Left ventricle myocardium inferior (tissue), 1 donor: ENCODE measurements at regions not wholly inside any gene's neighbourhood (a gene's known extent, or its start where the extent isn't known, plus 50 kb on each side); places are given as distances from the start of the nearest gene placed in this dataset.

Source experiments
- DNase-seq: peaks from one replicate; pipeline ENCODE4 v3.0.0-alpha.2; 2020
- H3K27ac ChIP-seq: fragments of 200-600 bp; replicated peaks from 2 replicates; pipeline ENCODE4 v1.8.0; 2021
- H3K27me3 ChIP-seq: fragments of 200-600 bp; 2 replicates; pipeline ENCODE4 v1.8.0; 2021; ENCODE audit warnings: low read depth
- H3K36me3 ChIP-seq: fragments of 200-600 bp; 2 replicates; pipeline ENCODE4 v1.8.0; 2021
- H3K4me1 ChIP-seq: fragments of 200-600 bp; 2 replicates; pipeline ENCODE4 v1.8.0; 2021
- H3K4me3 ChIP-seq: fragments of 200-600 bp; 2 replicates; pipeline ENCODE4 v1.8.0; 2021; ENCODE audit warnings: mild to moderate bottlenecking, moderate library complexity
- H3K9me3 ChIP-seq: fragments of 200-600 bp; replicated peaks from 2 replicates; pipeline ENCODE4 v1.8.0; 2021
- intact Hi-C: fragments of 100-400 bp; cut with micrococcal nuclease; formaldehyde crosslinking; loops from one replicate; pipeline ENCODE4 v1.11.0; 2022
- TF ChIP-seq, protein P1 (sequence below): fragments of 200-600 bp; IDR thresholded peaks from 2 replicates; pipeline ENCODE4 v1.8.0; 2021; ENCODE audit warnings: antibody characterized with exemption, mild to moderate bottlenecking, borderline replicate concordance
- donor health status: DM: no; HTN: yes; CAD: no; lungs with severe emphysema.

DNA sequence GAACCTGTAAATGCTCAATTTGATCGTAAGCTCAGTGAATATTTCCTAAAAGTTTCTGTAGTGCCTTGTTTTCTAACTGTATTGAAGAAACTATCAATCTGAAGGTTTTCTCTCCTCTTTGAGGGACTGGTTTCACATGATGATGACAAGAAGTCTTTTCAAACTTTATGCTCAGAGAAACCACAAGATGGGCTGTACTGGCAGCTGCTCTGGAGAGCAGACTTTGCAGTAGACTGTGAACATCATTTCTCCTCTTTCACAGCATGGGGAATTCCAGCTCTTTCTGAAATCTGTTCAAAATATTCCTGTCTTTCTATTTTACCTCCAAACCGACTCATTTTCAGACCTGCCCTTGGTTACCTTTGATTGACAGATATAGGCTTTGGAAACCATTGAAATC, 194.4 kb downstream of the IZUMO3 start:
- Histone ChIP-seq H3K27me3 (no peaks in the 10 kb centered on the region), H3K36me3 (no peaks in the 10 kb centered on the region), H3K4me3 (no peak overlapping the region), H3K27ac (no peak overlapping the region), H3K9me3 (peaks cover 5% of the 10 kb centered on the region), H3K4me1 (no peaks in the 10 kb centered on the region)
- TF ChIP-seq, protein P1, sequence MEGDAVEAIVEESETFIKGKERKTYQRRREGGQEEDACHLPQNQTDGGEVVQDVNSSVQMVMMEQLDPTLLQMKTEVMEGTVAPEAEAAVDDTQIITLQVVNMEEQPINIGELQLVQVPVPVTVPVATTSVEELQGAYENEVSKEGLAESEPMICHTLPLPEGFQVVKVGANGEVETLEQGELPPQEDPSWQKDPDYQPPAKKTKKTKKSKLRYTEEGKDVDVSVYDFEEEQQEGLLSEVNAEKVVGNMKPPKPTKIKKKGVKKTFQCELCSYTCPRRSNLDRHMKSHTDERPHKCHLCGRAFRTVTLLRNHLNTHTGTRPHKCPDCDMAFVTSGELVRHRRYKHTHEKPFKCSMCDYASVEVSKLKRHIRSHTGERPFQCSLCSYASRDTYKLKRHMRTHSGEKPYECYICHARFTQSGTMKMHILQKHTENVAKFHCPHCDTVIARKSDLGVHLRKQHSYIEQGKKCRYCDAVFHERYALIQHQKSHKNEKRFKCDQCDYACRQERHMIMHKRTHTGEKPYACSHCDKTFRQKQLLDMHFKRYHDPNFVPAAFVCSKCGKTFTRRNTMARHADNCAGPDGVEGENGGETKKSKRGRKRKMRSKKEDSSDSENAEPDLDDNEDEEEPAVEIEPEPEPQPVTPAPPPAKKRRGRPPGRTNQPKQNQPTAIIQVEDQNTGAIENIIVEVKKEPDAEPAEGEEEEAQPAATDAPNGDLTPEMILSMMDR = no peak
- intact Hi-C loops = no loop called here
- no peak for DNase-seq

DNA sequence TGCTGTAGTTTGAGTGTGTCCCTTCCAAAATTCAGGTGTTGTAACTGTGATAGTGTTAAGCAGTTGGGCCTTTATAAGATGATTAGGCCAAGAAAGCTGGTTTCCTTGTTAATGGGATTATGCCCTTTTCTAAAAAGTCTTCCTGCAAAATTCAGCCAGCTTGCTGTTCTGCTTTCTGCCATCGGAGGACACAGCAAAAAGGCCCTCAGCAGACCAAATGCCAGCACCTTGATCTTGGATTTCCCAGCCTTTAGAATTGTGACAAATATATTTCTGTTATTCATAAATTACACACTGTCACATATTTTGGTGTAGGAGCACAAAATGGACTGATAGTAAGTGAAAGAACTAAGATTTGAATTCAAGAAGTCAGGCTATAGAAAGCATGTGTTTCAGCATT, 203.2 kb downstream of the IZUMO3 start:
- DNase-seq = no peak
- Histone ChIP-seq H3K36me3 (no peaks in the 10 kb centered on the region), H3K4me3 (no peak overlapping the region), H3K27me3 (no peaks in the 10 kb centered on the region), H3K27ac (no peak overlapping the region), H3K4me1 (no peaks in the 10 kb centered on the region), H3K9me3 (peaks cover 13% of the 10 kb centered on the region)
- TF ChIP-seq, protein P1 = no peak
- intact Hi-C loops = no loop called here

DNA sequence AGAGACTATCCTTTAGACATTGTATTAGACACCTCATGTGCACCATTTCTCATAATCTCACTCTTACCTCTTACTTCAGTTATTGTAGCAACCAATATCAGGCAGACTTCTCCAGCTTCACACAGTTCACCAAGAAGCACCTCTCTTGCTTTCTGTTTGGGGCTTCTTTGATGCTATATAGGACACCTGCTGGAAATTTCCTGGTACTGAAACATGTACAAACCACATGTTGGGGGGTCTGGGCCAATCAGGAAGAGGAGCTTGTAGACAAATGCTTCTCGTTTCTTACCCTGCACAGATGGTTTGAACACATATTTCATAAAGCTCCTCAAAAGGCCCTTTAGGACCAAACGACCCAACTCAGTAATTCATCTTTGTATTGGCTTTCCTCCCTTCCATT, 212.1 kb downstream of the IZUMO3 start:
- H3K4me1 ChIP-seq = no peaks in the 10 kb centered on the region
- no peak for DNase-seq
- H3K27ac ChIP-seq = no peak overlapping the region
- no peaks in the 10 kb centered on the region for H3K9me3 ChIP-seq
- H3K27me3 ChIP-seq = no peaks in the 10 kb centered on the region
- H3K36me3 ChIP-seq = no peaks in the 10 kb centered on the region
- TF ChIP-seq, protein P1 = no peak
- intact Hi-C loops = no loop called here
- no peak overlapping the region for H3K4me3 ChIP-seq

DNA sequence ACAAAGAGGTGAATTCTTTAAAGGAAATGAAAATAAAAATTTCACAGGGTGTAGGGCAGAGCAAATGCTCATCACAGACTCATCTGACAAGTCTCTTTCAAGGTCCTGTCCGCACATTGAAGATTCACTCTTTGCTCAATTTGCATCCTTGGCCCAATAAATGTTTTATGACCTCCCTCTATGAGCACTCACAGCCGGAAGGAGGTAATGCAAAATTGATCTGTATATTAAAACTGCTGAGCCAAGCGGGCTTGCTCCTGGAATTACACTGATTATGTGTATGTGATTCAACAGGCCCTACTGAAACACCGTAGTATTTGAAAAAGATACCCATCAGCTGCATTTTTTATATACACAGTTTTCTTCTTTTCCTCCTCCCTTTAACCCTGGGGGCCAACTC, 246.8 kb downstream of the IZUMO3 start:
- intact Hi-C loops = no loop called here
- TF ChIP-seq, protein P1 = no peak
- Histone ChIP-seq H3K9me3 (peaks cover 33% of the 10 kb centered on the region), H3K27ac (no peak overlapping the region), H3K36me3 (no peaks in the 10 kb centered on the region), H3K27me3 (no peaks in the 10 kb centered on the region), H3K4me1 (no peaks in the 10 kb centered on the region), H3K4me3 (no peak overlapping the region)
- no peak for DNase-seq

DNA sequence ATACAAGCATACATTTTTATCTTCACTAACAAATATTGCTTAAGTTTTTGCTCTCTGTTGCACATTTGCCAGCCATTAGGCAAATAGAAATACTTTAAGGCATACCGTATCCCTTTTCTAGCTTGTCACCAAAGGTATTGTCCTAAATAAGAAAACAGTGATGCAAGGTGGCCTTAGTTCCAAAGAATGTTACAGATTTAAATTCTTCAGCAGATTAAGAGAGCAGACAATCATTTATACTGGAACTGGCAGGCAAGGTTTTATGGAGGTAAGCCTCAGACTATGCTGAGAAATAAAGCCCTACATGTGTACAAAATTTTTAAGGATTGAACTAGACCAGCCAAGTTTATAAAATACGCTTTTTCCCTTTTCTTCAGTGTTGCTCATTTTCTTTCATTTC, 247.8 kb downstream of the IZUMO3 start:
- Histone ChIP-seq H3K27me3 (no peaks in the 10 kb centered on the region), H3K27ac (no peak overlapping the region), H3K4me3 (no peak overlapping the region), H3K4me1 (no peaks in the 10 kb centered on the region), H3K36me3 (no peaks in the 10 kb centered on the region), H3K9me3 (peaks cover 23% of the 10 kb centered on the region)
- TF ChIP-seq, protein P1 = no peak
- intact Hi-C loops = no loop called here
- no peak for DNase-seq

DNA sequence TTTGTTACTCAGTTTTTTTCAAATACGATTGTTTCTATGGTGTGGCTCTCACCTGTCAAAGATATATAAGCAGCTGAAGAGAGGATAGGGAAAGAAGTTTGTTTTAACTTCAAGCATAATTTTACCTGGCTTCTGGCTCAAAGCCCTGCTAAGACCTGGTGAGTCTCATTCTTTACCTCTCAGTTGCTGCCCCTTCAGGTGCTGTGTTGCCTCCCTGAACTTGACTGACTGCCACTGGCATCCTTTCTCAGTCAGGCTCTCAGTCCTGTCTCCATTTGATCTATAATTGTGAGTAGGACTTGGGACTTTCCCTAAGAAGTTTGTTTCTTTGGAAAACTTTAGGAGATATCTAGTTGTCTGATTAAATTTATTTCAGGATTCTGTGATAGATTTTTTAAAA, 249.6 kb downstream of the IZUMO3 start:
- intact Hi-C loops = no loop called here
- no peak overlapping the region for H3K27ac ChIP-seq

More for the DNA sequence above, 249.6 kb downstream of the IZUMO3 start:
- Histone ChIP-seq H3K4me3 (no peak overlapping the region), H3K4me1 (no peaks in the 10 kb centered on the region), H3K36me3 (no peaks in the 10 kb centered on the region), H3K9me3 (peaks cover 22% of the 10 kb centered on the region), H3K27me3 (no peaks in the 10 kb centered on the region)
- no peak for DNase-seq
- TF ChIP-seq, protein P1 = no peak
